ENCODE measurements at regions not wholly inside any gene's neighbourhood (a gene's known extent, or its start where the extent isn't known, plus 50 kb on each side); places are given as distances from the start of the nearest gene placed in this dataset.

GRCh38 chr2:11043245-11043644, 112.0 kb upstream of the SLC66A3 start:
- H2AFZ ChIP-seq (ENCODE audit: low read length) = no peak overlapping the region
- no CpG with 5 or more reads among the region's 2 CpGs for WGBS (ENCODE audit: extremely low coverage, insufficient read length, low lambda C conversion rate)
- no peak overlapping the region for H2BK12ac ChIP-seq (ENCODE audit: insufficient read length, low read depth, low read length)
- peaks cover 4% of the 10 kb centered on the region; the same call in 1 of the 2 replicates for H3K4me1 ChIP-seq (ENCODE audit: insufficient read depth, low read length)
- Mint-ChIP-seq H3K4me3 (no peak overlapping the region), H3K36me3 (ENCODE audit: insufficient read depth in 1 of 3, low read depth in 3 of 3) (peaks cover 0 to 12% (median 6%) of the 10 kb centered on the region in 3 experiments; a peak in 2 of 7 replicates), H3K9me3 (peaks cover 14 to 16% of the 10 kb centered on the region in 2 experiments), H3K27me3 (ENCODE audit: low read depth) (peaks cover 4% of the 10 kb centered on the region; the same call in 1 of the 2 replicates), H3K4me1 (peaks cover 17 to 18% of the 10 kb centered on the region in 2 experiments), H3K27ac (no peak overlapping the region)
- H3K4ac ChIP-seq (ENCODE audit: low read depth, low read length) = no peak overlapping the region
- H3K56ac ChIP-seq (ENCODE audit: insufficient read length, low read depth, low read length) = no peak overlapping the region
- H3K14ac ChIP-seq (ENCODE audit: insufficient read depth, low read length) = no peak overlapping the region
- no peaks in the 10 kb centered on the region for H3K79me2 ChIP-seq (ENCODE audit: insufficient read depth, low read length)
- H4K91ac ChIP-seq (ENCODE audit: insufficient read length, low read depth, low read length) = no peak overlapping the region
- no peaks in the 10 kb centered on the region for H3K23me2 ChIP-seq (ENCODE audit: insufficient read length, low read depth, low read length, poor library complexity, severe bottlenecking)
- H4K20me1 ChIP-seq (ENCODE audit: control insufficient read depth, insufficient read depth, insufficient read length) = no peaks in the 10 kb centered on the region
- H3K27ac ChIP-seq (ENCODE audit: insufficient read length, low read depth, low read length) = no peak overlapping the region
- H3K18ac ChIP-seq (ENCODE audit: insufficient read length, low read depth, low read length) = no peak overlapping the region
- no peak overlapping the region for H3K9ac ChIP-seq (ENCODE audit: extremely low read depth, insufficient read length, low read length)
- no peaks in the 10 kb centered on the region for H3K79me1 ChIP-seq (ENCODE audit: insufficient read depth, low read depth, low read length, poor library complexity, severe bottlenecking)
- no peak overlapping the region for H2BK15ac ChIP-seq (ENCODE audit: low read depth, low read length)
- no peaks in the 10 kb centered on the region for H3K9me3 ChIP-seq (ENCODE audit: control insufficient read depth, low read depth, low read length)
- no peak overlapping the region for H2BK5ac ChIP-seq (ENCODE audit: insufficient read length, low read length)
- H2AK5ac ChIP-seq (ENCODE audit: insufficient read length, low read length) = no peak overlapping the region
- H3K27me3 ChIP-seq (ENCODE audit: insufficient read depth, low read length) = no peaks in the 10 kb centered on the region
- no peak overlapping the region for H2BK120ac ChIP-seq (ENCODE audit: low read depth, low read length, poor library complexity, severe bottlenecking)
- TF ChIP-seq CTCF (conservative IDR thresholded peaks at IDR 0.05) = no peak
- DNase-seq = no peak
- H3T11ph ChIP-seq (ENCODE audit: low read length) = no peak overlapping the region
- H3K23ac ChIP-seq (ENCODE audit: insufficient read length, low read depth, low read length) = no peak overlapping the region
- no peak overlapping the region for H2BK20ac ChIP-seq (ENCODE audit: low read depth, low read length, poor library complexity, severe bottlenecking)
- H4K5ac ChIP-seq (ENCODE audit: insufficient read length, low read depth, low read length) = no peak overlapping the region
- H3K4me2 ChIP-seq (ENCODE audit: insufficient read depth, insufficient read length, low read length) = no peak overlapping the region
- H4K8ac ChIP-seq (replicated peaks; ENCODE audit: insufficient read length, low read depth, low read length) = no peak overlapping the region
